ENCODE measurements at regions not wholly inside any gene's neighbourhood (a gene's known extent, or its start where the extent isn't known, plus 50 kb on each side); places are given as distances from the start of the nearest gene placed in this dataset.

DNA sequence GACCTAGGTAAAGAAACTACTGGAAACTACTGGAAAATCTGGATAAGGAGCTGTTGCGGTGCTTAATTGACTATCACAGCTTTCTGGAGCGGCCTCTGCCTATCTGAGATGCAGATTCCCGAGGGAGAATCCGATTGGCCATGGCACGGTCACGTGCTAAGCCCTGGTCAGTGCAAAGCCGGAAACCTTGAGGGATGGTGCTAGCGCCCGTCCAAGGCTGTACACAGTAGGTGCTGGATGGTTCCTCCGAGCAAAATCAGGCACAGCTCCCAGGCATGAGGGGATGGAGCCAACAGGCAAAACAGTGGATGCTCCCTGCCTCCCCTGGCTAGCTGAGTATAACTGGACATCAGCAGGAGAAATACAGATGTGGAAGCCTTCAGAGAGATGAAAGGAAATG, 238.7 kb upstream of the HES1 start:
- H3K27ac ChIP-seq (ENCODE audit: low read depth, low read length) = no peak overlapping the region
- H3K36me3 ChIP-seq (ENCODE audit: control insufficient read depth, low read length) = no peaks in the 10 kb centered on the region
- no peaks in the 10 kb centered on the region for H3K4me1 ChIP-seq (ENCODE audit: control insufficient read depth, low read length)
- H3K9me3 ChIP-seq (ENCODE audit: control insufficient read depth, insufficient read depth, low read length) = no peaks in the 10 kb centered on the region
- no peak overlapping the region for H3K4me2 ChIP-seq (ENCODE audit: low read length)
- no peak overlapping the region for H3K4me3 ChIP-seq (ENCODE audit: low read length)
- H3K9me2 ChIP-seq (replicated peaks; ENCODE audit: control insufficient read depth, low read length) = no peaks in the 10 kb centered on the region
- H3F3A ChIP-seq (ENCODE audit: control insufficient read depth, insufficient read depth) = no peaks in the 10 kb centered on the region
- TF ChIP-seq, protein P1, sequence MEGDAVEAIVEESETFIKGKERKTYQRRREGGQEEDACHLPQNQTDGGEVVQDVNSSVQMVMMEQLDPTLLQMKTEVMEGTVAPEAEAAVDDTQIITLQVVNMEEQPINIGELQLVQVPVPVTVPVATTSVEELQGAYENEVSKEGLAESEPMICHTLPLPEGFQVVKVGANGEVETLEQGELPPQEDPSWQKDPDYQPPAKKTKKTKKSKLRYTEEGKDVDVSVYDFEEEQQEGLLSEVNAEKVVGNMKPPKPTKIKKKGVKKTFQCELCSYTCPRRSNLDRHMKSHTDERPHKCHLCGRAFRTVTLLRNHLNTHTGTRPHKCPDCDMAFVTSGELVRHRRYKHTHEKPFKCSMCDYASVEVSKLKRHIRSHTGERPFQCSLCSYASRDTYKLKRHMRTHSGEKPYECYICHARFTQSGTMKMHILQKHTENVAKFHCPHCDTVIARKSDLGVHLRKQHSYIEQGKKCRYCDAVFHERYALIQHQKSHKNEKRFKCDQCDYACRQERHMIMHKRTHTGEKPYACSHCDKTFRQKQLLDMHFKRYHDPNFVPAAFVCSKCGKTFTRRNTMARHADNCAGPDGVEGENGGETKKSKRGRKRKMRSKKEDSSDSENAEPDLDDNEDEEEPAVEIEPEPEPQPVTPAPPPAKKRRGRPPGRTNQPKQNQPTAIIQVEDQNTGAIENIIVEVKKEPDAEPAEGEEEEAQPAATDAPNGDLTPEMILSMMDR (IDR thresholded peaks at IDR 0.05; ENCODE audit: low read depth, low read length, poor library complexity, severe bottlenecking) = no peak
- no peak for TF ChIP-seq EZH2phosphoT487 (IDR thresholded peaks at IDR 0.05; ENCODE audit: borderline replicate concordance, low read length)
- no peaks in the 10 kb centered on the region for H3K79me2 ChIP-seq (ENCODE audit: control insufficient read depth, low read length)
- peaks cover 5% of the 10 kb centered on the region for H3K27me3 ChIP-seq (ENCODE audit: control insufficient read depth, low read length)
- H4K20me1 ChIP-seq (ENCODE audit: control insufficient read depth, insufficient read depth, low read depth, low read length) = no peaks in the 10 kb centered on the region

DNA sequence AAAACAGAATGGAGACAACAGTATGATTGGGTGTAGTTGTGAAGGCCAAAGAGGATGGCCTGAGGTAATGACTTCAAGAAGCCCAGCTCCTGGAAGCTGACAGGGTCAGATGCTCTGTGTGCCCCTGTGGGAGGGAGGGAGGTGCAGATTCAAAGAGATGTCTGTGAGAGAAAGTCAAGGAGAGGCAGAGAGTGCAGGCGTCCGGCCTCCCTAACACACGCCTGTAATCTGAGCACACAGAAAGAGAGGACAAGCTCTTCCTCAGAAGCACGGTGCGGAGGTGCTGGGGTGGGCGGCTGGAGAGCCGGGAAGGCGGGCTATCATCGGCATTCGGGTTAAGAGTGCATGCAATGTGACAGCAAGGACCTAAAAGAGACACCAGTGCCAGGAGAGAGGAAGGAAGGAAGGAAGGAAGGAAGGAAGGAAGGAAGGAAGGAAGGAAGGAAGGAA, 238.2 kb upstream of the HES1 start:
- Histone ChIP-seq H3K79me2 (ENCODE audit: control insufficient read depth, low read length) (no peaks in the 10 kb centered on the region), H3K36me3 (ENCODE audit: control insufficient read depth, low read length) (no peaks in the 10 kb centered on the region), H3K4me2 (ENCODE audit: low read length) (no peak overlapping the region), H3K9me2 (replicated peaks; ENCODE audit: control insufficient read depth, low read length) (no peaks in the 10 kb centered on the region), H3K27me3 (ENCODE audit: control insufficient read depth, low read length) (peaks cover 5% of the 10 kb centered on the region), H3K4me1 (ENCODE audit: control insufficient read depth, low read length) (no peaks in the 10 kb centered on the region), H3K4me3 (ENCODE audit: low read length) (no peak overlapping the region), H3K27ac (ENCODE audit: low read depth, low read length) (no peak overlapping the region), H3K9me3 (ENCODE audit: control insufficient read depth, insufficient read depth, low read length) (no peaks in the 10 kb centered on the region), H3F3A (ENCODE audit: control insufficient read depth, insufficient read depth) (no peaks in the 10 kb centered on the region), H4K20me1 (ENCODE audit: control insufficient read depth, insufficient read depth, low read depth, low read length) (no peaks in the 10 kb centered on the region)
- TF ChIP-seq EZH2phosphoT487 (IDR thresholded peaks at IDR 0.05; ENCODE audit: borderline replicate concordance, low read length) = no peak

DNA sequence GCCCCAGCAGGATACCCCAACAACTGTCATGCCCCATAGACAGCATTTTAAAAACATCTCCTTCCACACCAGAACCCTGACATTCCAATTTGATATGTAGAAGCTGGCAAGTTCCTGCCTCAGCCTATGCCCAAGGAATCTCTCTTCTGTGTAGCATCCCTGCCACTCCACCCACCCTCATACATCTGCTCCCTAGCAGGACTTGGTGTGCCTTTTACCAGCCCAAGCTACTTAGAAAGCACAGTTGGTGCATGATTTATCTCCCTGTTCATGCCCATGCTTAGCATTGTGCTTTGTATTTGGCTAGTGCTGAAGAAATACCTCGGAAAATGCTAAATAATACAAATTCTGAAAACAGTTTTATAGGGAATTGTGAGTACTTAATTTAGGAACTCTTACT, 236.9 kb upstream of the HES1 start:
- H3K27me3 ChIP-seq (ENCODE audit: control insufficient read depth, low read length) = peaks cover 12% of the 10 kb centered on the region
- TF ChIP-seq, protein P1 (IDR thresholded peaks at IDR 0.05; ENCODE audit: low read depth, low read length, poor library complexity, severe bottlenecking) = no peak
- no peak for TF ChIP-seq EZH2phosphoT487 (IDR thresholded peaks at IDR 0.05; ENCODE audit: borderline replicate concordance, low read length)
- H3K9me2 ChIP-seq (replicated peaks; ENCODE audit: control insufficient read depth, low read length) = no peaks in the 10 kb centered on the region
- no peak overlapping the region for H3K27ac ChIP-seq (ENCODE audit: low read depth, low read length)
- no peaks in the 10 kb centered on the region for H4K20me1 ChIP-seq (ENCODE audit: control insufficient read depth, insufficient read depth, low read depth, low read length)
- H3K36me3 ChIP-seq (ENCODE audit: control insufficient read depth, low read length) = no peaks in the 10 kb centered on the region
- H3K4me1 ChIP-seq (ENCODE audit: control insufficient read depth, low read length) = peaks cover 5% of the 10 kb centered on the region
- no peaks in the 10 kb centered on the region for H3F3A ChIP-seq (ENCODE audit: control insufficient read depth, insufficient read depth)
- H3K4me2 ChIP-seq (ENCODE audit: low read length) = no peak overlapping the region
- no peaks in the 10 kb centered on the region for H3K9me3 ChIP-seq (ENCODE audit: control insufficient read depth, insufficient read depth, low read length)
- H3K79me2 ChIP-seq (ENCODE audit: control insufficient read depth, low read length) = no peaks in the 10 kb centered on the region
- no peak overlapping the region for H3K4me3 ChIP-seq (ENCODE audit: low read length)

DNA sequence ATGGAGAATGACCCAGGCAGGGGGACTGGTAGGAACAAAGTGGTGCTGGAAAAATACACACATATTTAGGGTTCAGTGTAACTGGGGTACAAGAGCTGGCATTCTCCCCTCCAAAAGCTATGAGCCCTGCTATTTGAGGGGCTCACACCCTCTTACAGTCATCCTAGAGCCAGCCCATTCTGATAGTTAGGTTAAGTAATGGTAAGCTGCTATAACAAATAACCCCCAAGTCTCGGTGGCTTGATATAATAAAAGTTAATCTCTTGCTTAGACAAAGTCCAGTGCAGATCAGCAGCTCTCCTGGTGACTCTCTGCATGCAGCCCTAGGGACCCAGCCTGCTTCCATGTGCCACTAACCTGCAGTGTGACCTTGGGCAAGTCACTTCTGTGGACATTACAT, 234.9 kb upstream of the HES1 start:
- TF ChIP-seq, protein P1 (IDR thresholded peaks at IDR 0.05; ENCODE audit: low read depth, low read length, poor library complexity, severe bottlenecking) = no peak
- no peak for TF ChIP-seq EZH2phosphoT487 (IDR thresholded peaks at IDR 0.05; ENCODE audit: borderline replicate concordance, low read length)
- Histone ChIP-seq H3K9me3 (ENCODE audit: control insufficient read depth, insufficient read depth, low read length) (no peaks in the 10 kb centered on the region), H3K9me2 (replicated peaks; ENCODE audit: control insufficient read depth, low read length) (no peaks in the 10 kb centered on the region), H3K4me1 (ENCODE audit: control insufficient read depth, low read length) (peaks cover 10% of the 10 kb centered on the region), H4K20me1 (ENCODE audit: control insufficient read depth, insufficient read depth, low read depth, low read length) (no peaks in the 10 kb centered on the region), H3F3A (ENCODE audit: control insufficient read depth, insufficient read depth) (no peaks in the 10 kb centered on the region), H3K4me2 (ENCODE audit: low read length) (no peak overlapping the region), H3K4me3 (ENCODE audit: low read length) (no peak overlapping the region), H3K79me2 (ENCODE audit: control insufficient read depth, low read length) (no peaks in the 10 kb centered on the region), H3K27ac (ENCODE audit: low read depth, low read length) (no peak overlapping the region), H3K36me3 (ENCODE audit: control insufficient read depth, low read length) (no peaks in the 10 kb centered on the region), H3K27me3 (ENCODE audit: control insufficient read depth, low read length) (peaks cover 10% of the 10 kb centered on the region; the same call in 1 of the 2 replicates)
